ENCODE measurements at regions not wholly inside any gene's neighbourhood (a gene's known extent, or its start where the extent isn't known, plus 50 kb on each side); places are given as distances from the start of the nearest gene placed in this dataset.

GRCh38 chr9:23541976-23542375 is 284.1 kb downstream of the ELAVL2 start:
- Mint-ChIP-seq H3K27ac (ENCODE audit: unreplicated experiment) (no peak overlapping the region), H3K36me3 (ENCODE audit: low read depth, unreplicated experiment) (peaks cover 3% of the 10 kb centered on the region), H3K9me3 (ENCODE audit: unreplicated experiment) (no peaks in the 10 kb centered on the region), H3K4me3 (ENCODE audit: unreplicated experiment) (no peak overlapping the region), H3K27me3 (ENCODE audit: unreplicated experiment) (peaks cover 10% of the 10 kb centered on the region), H3K4me1 (ENCODE audit: unreplicated experiment) (peaks cover 27% of the 10 kb centered on the region)
- no peak for DNase-seq (ENCODE audit: low spot score)
- no peak for TF ChIP-seq CTCF (IDR thresholded peaks at IDR 0.05; ENCODE audit: unreplicated experiment)

- Mint-ChIP-seq H3K36me3 (ENCODE audit: low read depth, unreplicated experiment) (no peaks in the 10 kb centered on the region), H3K4me1 (ENCODE audit: unreplicated experiment) (peaks cover 23% of the 10 kb centered on the region), H3K27ac (ENCODE audit: unreplicated experiment) (no peak overlapping the region), H3K4me3 (ENCODE audit: unreplicated experiment) (no peak overlapping the region), H3K27me3 (ENCODE audit: unreplicated experiment) (peaks cover 7% of the 10 kb centered on the region), H3K9me3 (ENCODE audit: unreplicated experiment) (no peaks in the 10 kb centered on the region)
- no peak for TF ChIP-seq CTCF (IDR thresholded peaks at IDR 0.05; ENCODE audit: unreplicated experiment)
- DNase-seq (ENCODE audit: low spot score) = no peak
Observed at GRCh38 chr9:23542438-23542837, 283.6 kb downstream of the ELAVL2 start.

- no peak for DNase-seq (ENCODE audit: low spot score)
- H3K27me3 Mint-ChIP-seq (ENCODE audit: unreplicated experiment) = peaks cover 7% of the 10 kb centered on the region
- H3K4me1 Mint-ChIP-seq (ENCODE audit: unreplicated experiment) = peaks cover 19% of the 10 kb centered on the region
- no peaks in the 10 kb centered on the region for H3K9me3 Mint-ChIP-seq (ENCODE audit: unreplicated experiment)
- no peaks in the 10 kb centered on the region for H3K36me3 Mint-ChIP-seq (ENCODE audit: low read depth, unreplicated experiment)
- TF ChIP-seq CTCF (IDR thresholded peaks at IDR 0.05; ENCODE audit: unreplicated experiment) = no peak
- no peak overlapping the region for H3K27ac Mint-ChIP-seq (ENCODE audit: unreplicated experiment)
- no peak overlapping the region for H3K4me3 Mint-ChIP-seq (ENCODE audit: unreplicated experiment)
Observed at GRCh38 chr9:23542927-23543326, 283.1 kb downstream of the ELAVL2 start.

GRCh38 chr9:23543419-23543818 is 282.6 kb downstream of the ELAVL2 start:
- no peak overlapping the region for H3K27ac Mint-ChIP-seq (ENCODE audit: unreplicated experiment)
- H3K4me3 Mint-ChIP-seq (ENCODE audit: unreplicated experiment) = no peak overlapping the region
- TF ChIP-seq CTCF (IDR thresholded peaks at IDR 0.05; ENCODE audit: unreplicated experiment) = no peak
- DNase-seq (ENCODE audit: low spot score) = no peak
- peaks cover 7% of the 10 kb centered on the region for H3K27me3 Mint-ChIP-seq (ENCODE audit: unreplicated experiment)
- no peaks in the 10 kb centered on the region for H3K9me3 Mint-ChIP-seq (ENCODE audit: unreplicated experiment)
- peaks cover 15% of the 10 kb centered on the region for H3K4me1 Mint-ChIP-seq (ENCODE audit: unreplicated experiment)
- no peaks in the 10 kb centered on the region for H3K36me3 Mint-ChIP-seq (ENCODE audit: low read depth, unreplicated experiment)

GRCh38 chr9:23545728-23546127 is 280.3 kb downstream of the ELAVL2 start:
- Mint-ChIP-seq H3K36me3 (ENCODE audit: low read depth, unreplicated experiment) (no peaks in the 10 kb centered on the region), H3K4me1 (ENCODE audit: unreplicated experiment) (peaks cover under 1% of the 10 kb centered on the region), H3K4me3 (ENCODE audit: unreplicated experiment) (no peak overlapping the region), H3K9me3 (ENCODE audit: unreplicated experiment) (no peaks in the 10 kb centered on the region), H3K27me3 (ENCODE audit: unreplicated experiment) (no peaks in the 10 kb centered on the region), H3K27ac (ENCODE audit: unreplicated experiment) (no peak overlapping the region)
- DNase-seq (ENCODE audit: low spot score) = no peak
- TF ChIP-seq CTCF (IDR thresholded peaks at IDR 0.05; ENCODE audit: unreplicated experiment) = no peak

Measured in endothelial cell (in vitro differentiated cells).